ENCODE measurements at regions not wholly inside any gene's neighbourhood (a gene's known extent, or its start where the extent isn't known, plus 50 kb on each side); places are given as distances from the start of the nearest gene placed in this dataset.

GRCh38 chr5:10065428-10066000 is 184.2 kb downstream of the ATPSCKMT start:
- Histone ChIP-seq H3K9ac (ENCODE audit: low read length in 3 of 3) (no peak overlapping the region), H3K4me3 (ENCODE audit: low read length in 3 of 3) (no peak overlapping the region), H3K27ac (ENCODE audit: low read depth in 2 of 2, low read length in 2 of 2) (no peak overlapping the region), H3K9me3 (ENCODE audit: control insufficient read depth in 2 of 3, insufficient read depth in 1 of 3, low read length in 3 of 3) (no peaks in the 10 kb centered on the region), H3K4me1 (ENCODE audit: control insufficient read depth in 2 of 3, insufficient read depth in 2 of 3, low read depth in 1 of 3, low read length in 3 of 3) (no peaks in the 10 kb centered on the region), H3K36me3 (ENCODE audit: control insufficient read depth in 2 of 3, insufficient read depth in 3 of 3, low read length in 3 of 3) (no peaks in the 10 kb centered on the region), H3K27me3 (ENCODE audit: control insufficient read depth, insufficient read depth, low read length) (no peaks in the 10 kb centered on the region)
- intact Hi-C loops (cut with DNase I), result no loop called here
- DNase-seq, result no peak
- FAIRE-seq, result no peak
- TF ChIP-seq, protein P1, sequence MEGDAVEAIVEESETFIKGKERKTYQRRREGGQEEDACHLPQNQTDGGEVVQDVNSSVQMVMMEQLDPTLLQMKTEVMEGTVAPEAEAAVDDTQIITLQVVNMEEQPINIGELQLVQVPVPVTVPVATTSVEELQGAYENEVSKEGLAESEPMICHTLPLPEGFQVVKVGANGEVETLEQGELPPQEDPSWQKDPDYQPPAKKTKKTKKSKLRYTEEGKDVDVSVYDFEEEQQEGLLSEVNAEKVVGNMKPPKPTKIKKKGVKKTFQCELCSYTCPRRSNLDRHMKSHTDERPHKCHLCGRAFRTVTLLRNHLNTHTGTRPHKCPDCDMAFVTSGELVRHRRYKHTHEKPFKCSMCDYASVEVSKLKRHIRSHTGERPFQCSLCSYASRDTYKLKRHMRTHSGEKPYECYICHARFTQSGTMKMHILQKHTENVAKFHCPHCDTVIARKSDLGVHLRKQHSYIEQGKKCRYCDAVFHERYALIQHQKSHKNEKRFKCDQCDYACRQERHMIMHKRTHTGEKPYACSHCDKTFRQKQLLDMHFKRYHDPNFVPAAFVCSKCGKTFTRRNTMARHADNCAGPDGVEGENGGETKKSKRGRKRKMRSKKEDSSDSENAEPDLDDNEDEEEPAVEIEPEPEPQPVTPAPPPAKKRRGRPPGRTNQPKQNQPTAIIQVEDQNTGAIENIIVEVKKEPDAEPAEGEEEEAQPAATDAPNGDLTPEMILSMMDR (IDR thresholded peaks at IDR 0.05; ENCODE audit: borderline replicate concordance, extremely low read depth, insufficient read depth), result no peak

- FAIRE-seq, result no peak
- Histone ChIP-seq H3K27ac (ENCODE audit: low read depth in 2 of 2, low read length in 2 of 2) (no peak overlapping the region), H3K9ac (ENCODE audit: low read length in 3 of 3) (no peak overlapping the region), H3K9me3 (ENCODE audit: control insufficient read depth in 2 of 3, insufficient read depth in 1 of 3, low read length in 3 of 3) (no peaks in the 10 kb centered on the region), H3K36me3 (ENCODE audit: control insufficient read depth in 2 of 3, insufficient read depth in 3 of 3, low read length in 3 of 3) (no peaks in the 10 kb centered on the region), H3K27me3 (ENCODE audit: control insufficient read depth, insufficient read depth, low read length) (no peaks in the 10 kb centered on the region), H3K4me1 (ENCODE audit: control insufficient read depth in 2 of 3, insufficient read depth in 2 of 3, low read depth in 1 of 3, low read length in 3 of 3) (no peaks in the 10 kb centered on the region), H3K4me3 (ENCODE audit: low read length in 3 of 3) (no peak overlapping the region)
- DNase-seq, result no peak
- intact Hi-C loops (cut with DNase I), result no loop called here
- TF ChIP-seq, protein P1 (IDR thresholded peaks at IDR 0.05; ENCODE audit: borderline replicate concordance, extremely low read depth, insufficient read depth), result no peak
Measured at GRCh38 chr5:10064546-10065195, 185.0 kb downstream of the ATPSCKMT start.

- FAIRE-seq (no peak), DNase-seq (peak in 1 of 5 donors; percentile 7)
- Histone ChIP-seq H3K9ac (ENCODE audit: low read length in 3 of 3) (no peak overlapping the region), H3K9me3 (ENCODE audit: control insufficient read depth in 2 of 3, insufficient read depth in 1 of 3, low read length in 3 of 3) (no peaks in the 10 kb centered on the region), H3K27me3 (ENCODE audit: control insufficient read depth, insufficient read depth, low read length) (no peaks in the 10 kb centered on the region), H3K36me3 (ENCODE audit: control insufficient read depth in 2 of 3, insufficient read depth in 3 of 3, low read length in 3 of 3) (no peaks in the 10 kb centered on the region), H3K4me3 (ENCODE audit: low read length in 3 of 3) (no peak overlapping the region), H3K4me1 (ENCODE audit: control insufficient read depth in 2 of 3, insufficient read depth in 2 of 3, low read depth in 1 of 3, low read length in 3 of 3) (no peaks in the 10 kb centered on the region), H3K27ac (ENCODE audit: low read depth in 2 of 2, low read length in 2 of 2) (no peak overlapping the region)
- TF ChIP-seq, protein P1 (IDR thresholded peaks at IDR 0.05; ENCODE audit: borderline replicate concordance, extremely low read depth, insufficient read depth), result no peak
- intact Hi-C loops (cut with DNase I), result no loop called here
Measured at GRCh38 chr5:10063997-10064396, 185.7 kb downstream of the ATPSCKMT start.
